Kidney (tissue), 13 donors: ENCODE measurements at regions not wholly inside any gene's neighbourhood (a gene's known extent, or its start where the extent isn't known, plus 50 kb on each side); places are given as distances from the start of the nearest gene placed in this dataset.
"Not testable (repeated sequence)": the region's sequence is repeated elsewhere in the genome, so short reads cannot be mapped to it uniquely, and the experiment has no call there.

Source experiments
- DNase-seq, 5 donors: peaks; one replicate each; pipeline ENCODE4 v3.0.0-alpha.2; 2013 to 2020
- FAIRE-seq: peaks from 2 replicates; lab custom pipeline; 2012; peaks lifted over from hg19 to GRCh38; lab: Jason Lieb, UNC
- H3K27ac ChIP-seq, 2 donors: one replicate each; pipeline ENCODE4 v1.7.0; 2013; ENCODE audit warnings: low read depth in 2 of 2, low read length in 2 of 2, inconsistent platforms in 1 of 2
- H3K27me3 ChIP-seq: one replicate; pipeline ENCODE4 v1.7.1; 2013; ENCODE audit warnings: low read length, inconsistent platforms; ENCODE audit not compliant: control insufficient read depth, insufficient read depth
- H3K36me3 ChIP-seq, 3 donors: one replicate each; pipeline versions ENCODE4 v1.7.0 to v1.7.1; 2013; ENCODE audit warnings: low read length in 3 of 3, control low read depth in 1 of 3, inconsistent platforms in 1 of 3; ENCODE audit not compliant: insufficient read depth in 3 of 3, control insufficient read depth in 2 of 3
- H3K4me1 ChIP-seq, 3 donors: one replicate each; pipeline versions ENCODE4 v1.7.0 to v1.7.1; 2013; ENCODE audit warnings: low read length in 3 of 3, inconsistent platforms in 1 of 3, low read depth in 1 of 3; ENCODE audit not compliant: control insufficient read depth in 2 of 3, insufficient read depth in 2 of 3
- H3K4me3 ChIP-seq, 3 donors: one replicate each; pipeline versions ENCODE4 v1.7.0 to v1.8.1; 2013; ENCODE audit warnings: low read length in 3 of 3, control low read depth in 1 of 3, inconsistent platforms in 1 of 3
- H3K9ac ChIP-seq, 3 donors: one replicate each; pipeline versions ENCODE4 v1.7.0 to v1.7.1; 2013; ENCODE audit warnings: low read length in 3 of 3, control low read depth in 1 of 3, inconsistent platforms in 1 of 3
- H3K9me3 ChIP-seq, 3 donors: one replicate each; pipeline versions ENCODE4 v1.7.0 to v1.7.1; 2013; ENCODE audit warnings: low read length in 3 of 3, control low read depth in 1 of 3, inconsistent platforms in 1 of 3; ENCODE audit not compliant: control insufficient read depth in 2 of 3, insufficient read depth in 1 of 3
- intact Hi-C: fragments of 100-400 bp; cut with DNase I; formaldehyde crosslinking; loops from one replicate; pipeline ENCODE4 v1.11.1; 2022
- TF ChIP-seq, protein P1 (sequence below): IDR thresholded peaks from 3 replicates; pipeline ENCODE4 v1.5.1; 2012; ENCODE audit warnings: mild to moderate bottlenecking, moderate library complexity, borderline replicate concordance; ENCODE audit not compliant: insufficient read depth; ENCODE audit errors: extremely low read depth
- donor health status: control.
- donor health status: control.
- donor health status: control.
- donor health status: control.
- donor health status: control.
- donor health status: DM: yes; HTN: yes; CAD: no.
- donor health status: Normal renal cell carcinoma (clear cell type).

DNA sequence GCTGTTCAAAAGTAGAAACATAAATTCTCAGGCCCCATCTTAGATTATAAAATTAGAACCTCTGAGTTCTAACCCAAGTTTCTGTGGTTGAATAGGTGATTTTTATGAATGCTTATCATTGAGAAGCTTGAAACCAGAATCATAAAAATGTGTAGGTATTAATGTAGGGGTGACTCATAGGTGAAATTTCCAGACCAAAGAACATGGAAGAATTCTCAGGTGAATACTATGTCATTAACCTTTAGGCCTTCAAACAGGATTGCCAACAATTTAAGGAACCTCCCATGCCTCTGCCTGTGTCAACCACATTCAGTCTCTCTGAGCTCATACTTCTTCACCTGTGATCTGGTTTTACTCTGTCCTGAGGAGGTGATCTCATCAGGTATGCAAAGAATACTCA is 177.8 kb downstream of the NPFFR2 start:
- Histone ChIP-seq H3K9me3 (no peaks in the 10 kb centered on the region), H3K9ac (no peak overlapping the region), H3K4me1 (no peaks in the 10 kb centered on the region), H3K27me3 (no peaks in the 10 kb centered on the region), H3K36me3 (no peaks in the 10 kb centered on the region), H3K27ac (no peak overlapping the region), H3K4me3 (no peak overlapping the region)
- DNase-seq (no peak), FAIRE-seq (no peak)
- intact Hi-C loops = no loop called here
- TF ChIP-seq, protein P1, sequence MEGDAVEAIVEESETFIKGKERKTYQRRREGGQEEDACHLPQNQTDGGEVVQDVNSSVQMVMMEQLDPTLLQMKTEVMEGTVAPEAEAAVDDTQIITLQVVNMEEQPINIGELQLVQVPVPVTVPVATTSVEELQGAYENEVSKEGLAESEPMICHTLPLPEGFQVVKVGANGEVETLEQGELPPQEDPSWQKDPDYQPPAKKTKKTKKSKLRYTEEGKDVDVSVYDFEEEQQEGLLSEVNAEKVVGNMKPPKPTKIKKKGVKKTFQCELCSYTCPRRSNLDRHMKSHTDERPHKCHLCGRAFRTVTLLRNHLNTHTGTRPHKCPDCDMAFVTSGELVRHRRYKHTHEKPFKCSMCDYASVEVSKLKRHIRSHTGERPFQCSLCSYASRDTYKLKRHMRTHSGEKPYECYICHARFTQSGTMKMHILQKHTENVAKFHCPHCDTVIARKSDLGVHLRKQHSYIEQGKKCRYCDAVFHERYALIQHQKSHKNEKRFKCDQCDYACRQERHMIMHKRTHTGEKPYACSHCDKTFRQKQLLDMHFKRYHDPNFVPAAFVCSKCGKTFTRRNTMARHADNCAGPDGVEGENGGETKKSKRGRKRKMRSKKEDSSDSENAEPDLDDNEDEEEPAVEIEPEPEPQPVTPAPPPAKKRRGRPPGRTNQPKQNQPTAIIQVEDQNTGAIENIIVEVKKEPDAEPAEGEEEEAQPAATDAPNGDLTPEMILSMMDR = no peak

DNA sequence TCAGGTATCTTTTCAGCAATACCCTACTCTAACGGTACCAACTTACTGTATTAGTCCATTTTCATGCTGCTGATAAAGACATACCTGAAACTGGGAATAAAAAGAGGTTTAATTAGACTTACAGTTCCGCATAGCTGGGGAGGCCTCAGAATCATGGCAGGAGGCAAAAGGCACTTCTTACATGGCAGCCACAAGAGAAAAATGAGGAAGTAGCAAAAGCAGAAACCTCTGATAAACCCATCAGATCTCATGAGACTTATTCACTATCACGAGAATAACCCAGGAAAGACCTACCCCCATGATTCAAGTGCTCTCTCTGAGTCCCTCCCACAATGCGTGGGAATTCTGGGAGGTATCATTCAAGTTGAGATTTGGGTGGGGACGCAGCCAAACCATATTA is 182.0 kb downstream of the NPFFR2 start:
- H3K4me3 ChIP-seq, FAIRE-seq, intact Hi-C loops, DNase-seq, H3K9ac ChIP-seq, H3K9me3 ChIP-seq, H3K36me3 ChIP-seq, H3K27ac ChIP-seq, H3K27me3 ChIP-seq, H3K4me1 ChIP-seq: not testable (repeated sequence)

DNA sequence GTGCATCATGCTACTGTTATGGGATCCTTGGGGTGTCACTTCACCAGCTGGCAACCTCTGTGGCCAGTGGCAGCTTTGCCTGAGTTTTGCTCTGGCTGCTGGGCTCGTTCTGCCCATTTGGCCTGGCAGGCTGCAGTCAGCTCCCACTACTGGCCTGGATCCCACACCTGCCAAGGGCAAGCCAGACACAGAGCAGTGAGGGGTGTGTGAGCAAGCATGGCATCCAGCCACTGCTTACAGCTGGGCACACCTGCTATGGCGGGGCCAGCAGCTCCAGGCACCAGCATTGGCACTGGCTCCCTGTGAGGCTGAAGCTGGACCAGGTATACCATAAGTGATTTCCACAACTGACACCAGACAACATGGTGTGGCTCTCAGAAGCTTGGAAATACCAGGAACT is 183.4 kb downstream of the NPFFR2 start:
- Histone ChIP-seq H3K27me3 (no peaks in the 10 kb centered on the region), H3K36me3 (no peaks in the 10 kb centered on the region), H3K9me3 (peaks cover 0 to 6% (median 0%) of the 10 kb centered on the region in 3 donors), H3K4me3 (no peak overlapping the region), H3K9ac (no peak overlapping the region), H3K4me1 (no peaks in the 10 kb centered on the region), H3K27ac (no peak overlapping the region)
- FAIRE-seq (no peak), DNase-seq (peak in 1 of 5 donors; percentile 32)
- intact Hi-C loops = no loop called here
- TF ChIP-seq, protein P1 = no peak

DNA sequence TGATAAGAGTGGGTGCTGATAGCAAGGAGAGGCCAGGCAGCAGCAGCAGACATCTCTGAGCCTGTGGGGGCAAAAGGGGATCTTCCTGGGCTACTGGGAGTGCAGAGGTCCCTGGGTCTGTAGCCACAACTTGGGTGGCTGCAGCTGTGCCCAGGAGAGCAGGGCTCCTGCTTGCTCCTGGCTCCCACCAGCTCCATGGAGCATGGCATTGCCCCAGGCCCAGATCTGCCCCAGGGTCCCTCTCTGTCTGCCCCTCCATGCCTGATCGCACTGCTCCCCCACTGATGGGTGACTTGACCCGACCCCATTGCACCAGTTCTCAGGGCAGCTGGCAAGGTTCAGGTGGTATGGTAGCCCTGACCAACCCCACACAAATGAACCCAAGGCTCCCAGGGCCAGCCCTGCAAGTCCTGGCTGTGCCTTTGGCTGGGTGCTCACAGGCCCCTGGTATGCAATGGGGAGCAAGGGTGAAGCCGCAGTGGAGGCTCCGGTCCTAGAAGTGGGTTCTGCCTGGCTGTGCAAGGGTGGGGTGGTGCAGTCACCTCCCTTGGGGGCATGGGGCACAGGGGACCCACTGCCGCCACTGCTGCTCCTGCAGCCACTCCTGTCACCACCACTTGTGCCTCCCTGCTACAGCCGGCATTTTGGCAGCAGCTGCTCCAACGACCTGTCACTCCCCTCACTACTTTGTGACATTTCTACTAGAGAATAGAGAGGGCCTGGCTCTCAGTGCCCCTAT is 184.9 kb downstream of the NPFFR2 start:
- DNase-seq (peak in 1 of 5 donors; percentile 58), FAIRE-seq (no peak)
- H3K9me3 ChIP-seq = peaks cover 0 to 6% (median 0%) of the 10 kb centered on the region in 3 donors
- no peak overlapping the region for H3K9ac ChIP-seq
- H3K4me1 ChIP-seq = no peaks in the 10 kb centered on the region
- H3K27ac ChIP-seq = no peak overlapping the region
- H3K36me3 ChIP-seq = no peaks in the 10 kb centered on the region
- intact Hi-C loops = no loop called here
- H3K4me3 ChIP-seq = no peak overlapping the region
- TF ChIP-seq, protein P1 = no peak
- no peaks in the 10 kb centered on the region for H3K27me3 ChIP-seq
